ENCODE measurements at regions not wholly inside any gene's neighbourhood (a gene's known extent, or its start where the extent isn't known, plus 50 kb on each side); places are given as distances from the start of the nearest gene placed in this dataset.

DNA sequence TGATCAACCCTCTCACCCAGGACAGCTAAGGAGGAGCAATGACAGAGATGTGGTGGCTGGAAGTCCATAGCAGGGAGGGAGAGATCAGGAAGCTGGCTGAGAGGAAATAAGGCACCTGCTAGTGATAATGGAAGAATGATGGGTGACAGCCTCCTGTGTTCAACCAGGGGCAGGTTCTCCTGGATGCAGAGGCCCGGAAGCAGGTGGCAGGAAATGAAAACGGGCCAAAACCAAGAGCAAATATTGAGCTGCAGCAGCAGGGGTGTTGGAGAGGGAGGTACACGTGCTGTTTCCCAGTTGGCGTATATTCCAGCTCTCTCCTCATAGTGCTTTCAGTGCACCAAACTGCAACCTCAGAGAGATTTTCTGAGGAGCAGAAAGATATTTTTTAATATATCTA is 213.4 kb upstream of the TBL1XR1 start (continued):
- no peak for TF ChIP-seq CREB1 (IDR thresholded peaks at IDR 0.05)

DNA sequence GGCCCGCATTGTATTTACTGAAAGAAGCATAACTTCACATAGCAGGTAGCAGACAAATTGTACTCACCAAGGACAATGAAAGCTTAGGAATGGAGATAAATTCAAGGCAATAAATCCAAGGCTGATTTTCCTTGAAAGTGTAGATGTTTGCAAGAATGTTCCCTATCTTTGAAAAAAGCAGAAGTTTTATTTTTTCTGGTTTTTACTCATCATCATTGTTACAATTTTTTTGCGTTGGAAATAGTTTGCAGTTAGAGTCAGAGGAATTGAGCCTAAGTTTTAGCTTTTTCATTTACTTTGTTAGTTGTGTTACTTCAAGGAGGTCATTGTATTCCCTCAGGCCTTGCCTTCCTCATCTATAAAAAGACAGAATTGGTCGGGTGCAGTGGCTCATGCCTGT is 213.9 kb upstream of the TBL1XR1 start:
- peaks cover 0 to 8% of the 10 kb centered on the region in 2 experiments; a peak in 1 of 4 replicates for H3K9me3 ChIP-seq (ENCODE audit: insufficient read depth in 2 of 2, low read depth in 1 of 2, low read length in 1 of 2)
- no peak overlapping the region for H2AK5ac ChIP-seq (ENCODE audit: low read depth, low read length)
- TF ChIP-seq, protein P1, sequence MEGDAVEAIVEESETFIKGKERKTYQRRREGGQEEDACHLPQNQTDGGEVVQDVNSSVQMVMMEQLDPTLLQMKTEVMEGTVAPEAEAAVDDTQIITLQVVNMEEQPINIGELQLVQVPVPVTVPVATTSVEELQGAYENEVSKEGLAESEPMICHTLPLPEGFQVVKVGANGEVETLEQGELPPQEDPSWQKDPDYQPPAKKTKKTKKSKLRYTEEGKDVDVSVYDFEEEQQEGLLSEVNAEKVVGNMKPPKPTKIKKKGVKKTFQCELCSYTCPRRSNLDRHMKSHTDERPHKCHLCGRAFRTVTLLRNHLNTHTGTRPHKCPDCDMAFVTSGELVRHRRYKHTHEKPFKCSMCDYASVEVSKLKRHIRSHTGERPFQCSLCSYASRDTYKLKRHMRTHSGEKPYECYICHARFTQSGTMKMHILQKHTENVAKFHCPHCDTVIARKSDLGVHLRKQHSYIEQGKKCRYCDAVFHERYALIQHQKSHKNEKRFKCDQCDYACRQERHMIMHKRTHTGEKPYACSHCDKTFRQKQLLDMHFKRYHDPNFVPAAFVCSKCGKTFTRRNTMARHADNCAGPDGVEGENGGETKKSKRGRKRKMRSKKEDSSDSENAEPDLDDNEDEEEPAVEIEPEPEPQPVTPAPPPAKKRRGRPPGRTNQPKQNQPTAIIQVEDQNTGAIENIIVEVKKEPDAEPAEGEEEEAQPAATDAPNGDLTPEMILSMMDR (IDR thresholded peaks at IDR 0.05; ENCODE audit: control extremely low read depth in 1 of 3, insufficient read depth in 1 of 3, low read depth in 1 of 3, low read length in 3 of 3): no peak
- no peak for TF ChIP-seq ZNF274 (IDR thresholded peaks at IDR 0.05; ENCODE audit: borderline replicate concordance, extremely low read depth, low read length)
- TF ChIP-seq, protein P2, sequence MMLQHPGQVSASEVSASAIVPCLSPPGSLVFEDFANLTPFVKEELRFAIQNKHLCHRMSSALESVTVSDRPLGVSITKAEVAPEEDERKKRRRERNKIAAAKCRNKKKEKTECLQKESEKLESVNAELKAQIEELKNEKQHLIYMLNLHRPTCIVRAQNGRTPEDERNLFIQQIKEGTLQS (IDR thresholded peaks at IDR 0.05; ENCODE audit: insufficient read depth, low read depth, low read length): no peak
- TF ChIP-seq, protein P3, sequence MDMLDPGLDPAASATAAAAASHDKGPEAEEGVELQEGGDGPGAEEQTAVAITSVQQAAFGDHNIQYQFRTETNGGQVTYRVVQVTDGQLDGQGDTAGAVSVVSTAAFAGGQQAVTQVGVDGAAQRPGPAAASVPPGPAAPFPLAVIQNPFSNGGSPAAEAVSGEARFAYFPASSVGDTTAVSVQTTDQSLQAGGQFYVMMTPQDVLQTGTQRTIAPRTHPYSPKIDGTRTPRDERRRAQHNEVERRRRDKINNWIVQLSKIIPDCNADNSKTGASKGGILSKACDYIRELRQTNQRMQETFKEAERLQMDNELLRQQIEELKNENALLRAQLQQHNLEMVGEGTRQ (IDR thresholded peaks at IDR 0.05; ENCODE audit: low read length): no peak
- TF ChIP-seq EGR1 (IDR thresholded peaks at IDR 0.05; ENCODE audit: borderline replicate concordance, low read depth, low read length): no peak
- no peak for TF ChIP-seq POLR2AphosphoS5 (IDR thresholded peaks at IDR 0.05; ENCODE audit: low read depth, low read length)
- TF ChIP-seq ASH2L (IDR thresholded peaks at IDR 0.05; ENCODE audit: low read length): no peak
- TF ChIP-seq MAFK (IDR thresholded peaks at IDR 0.05; ENCODE audit: low read depth, low read length): no peak

More for the DNA sequence above, 213.9 kb upstream of the TBL1XR1 start:
- Histone ChIP-seq H2BK20ac (ENCODE audit: low read length) (no peak overlapping the region), H4K5ac (ENCODE audit: insufficient read length, low read depth, low read length) (no peak overlapping the region), H2BK5ac (ENCODE audit: low read depth, low read length) (no peak overlapping the region), H3K36me3 (ENCODE audit: control insufficient read depth in 2 of 4, insufficient read depth in 4 of 4, low read length in 3 of 4) (no peaks in the 10 kb centered on the region), H3K14ac (ENCODE audit: insufficient read length) (no peak overlapping the region), H4K91ac (replicated peaks; ENCODE audit: insufficient read length, low read length) (no peak overlapping the region), H3K23ac (ENCODE audit: insufficient read length) (no peak overlapping the region), H2BK12ac (ENCODE audit: low read depth, low read length) (no peak overlapping the region), H4K8ac (ENCODE audit: extremely low read depth, insufficient read depth, low read length) (no peak overlapping the region), H2AFZ (ENCODE audit: low read length) (no peak overlapping the region), H3K27me3 (replicated peaks in 1 of 4; ENCODE audit: control insufficient read depth in 3 of 4, extremely low read depth in 1 of 4, insufficient read depth in 3 of 4, low read length in 3 of 4) (no peaks in the 10 kb centered on the region), H2BK120ac (replicated peaks; ENCODE audit: low read depth, low read length) (no peak overlapping the region), H3K9ac (replicated peaks in 1 of 4; ENCODE audit: extremely low read depth in 1 of 4, low read depth in 3 of 4, low read length in 3 of 4) (no peak overlapping the region), H3K23me2 (ENCODE audit: low read depth, low read length) (no peaks in the 10 kb centered on the region; the same call in 1 of the 2 replicates), H4K20me1 (replicated peaks in 1 of 2; ENCODE audit: control insufficient read depth in 1 of 2, insufficient read depth in 2 of 2, low read length in 2 of 2) (no peaks in the 10 kb centered on the region), H3K56ac (replicated peaks; ENCODE audit: insufficient read length, low read depth, low read length) (no peak overlapping the region), H3K4me3 (ENCODE audit: extremely low read depth in 1 of 4, insufficient read depth in 2 of 4, low read depth in 3 of 4, low read length in 4 of 4) (no peak overlapping the region), H3K4me2 (ENCODE audit: insufficient read depth in 1 of 2, low read depth in 2 of 2, low read length in 2 of 2) (no peak overlapping the region), H3K18ac (ENCODE audit: extremely low read depth, low read length) (no peak overlapping the region), H3K4ac (replicated peaks; ENCODE audit: insufficient read length, low read depth, low read length) (no peak overlapping the region), H3K79me2 (ENCODE audit: control insufficient read depth in 1 of 2, insufficient read depth in 2 of 2, low read length in 2 of 2) (no peaks in the 10 kb centered on the region), H3K4me1 (replicated peaks in 1 of 4; ENCODE audit: control insufficient read depth in 3 of 4, insufficient read depth in 4 of 4, low read length in 3 of 4) (no peaks in the 10 kb centered on the region), H2BK15ac (ENCODE audit: low read length) (no peak overlapping the region), H3K27ac (ENCODE audit: low read depth, low read length) (no peak overlapping the region), H3K79me1 (ENCODE audit: low read depth, low read length) (no peaks in the 10 kb centered on the region)
- FAIRE-seq: no peak
- CTCF ChIA-PET (ENCODE audit: partially characterized antibody): no interaction called here
- WGBS, 2 experiments (ENCODE audit: extremely low coverage in 1 of 2, insufficient coverage in 1 of 2, insufficient read length in 1 of 2, insufficient replicate concordance in 2 of 2, low coverage in 1 of 2, low lambda C conversion rate in 2 of 2, missing lambda C conversion rate in 1 of 2): 82% methylated on average over 3 of the region's 3 CpGs; no CpG with 5 or more reads in 1 of the 2 experiments
- DNase-seq (ENCODE audit: low read depth in 1 of 2, low spot score in 2 of 2): no peak
- POLR2A ChIA-PET (ENCODE audit: partially characterized antibody): interaction anchor here (1.4 kb wide), 1 partner anchor 14 kb away, joined by 3 read pairs; no protein-coding TSS in a partner anchor
